ENCODE measurements at regions not wholly inside any gene's neighbourhood (a gene's known extent, or its start where the extent isn't known, plus 50 kb on each side); places are given as distances from the start of the nearest gene placed in this dataset.

GRCh38 chr12:124497658-124498057 lies 69.8 kb downstream of the NCOR2 start:
- no peak for TF ChIP-seq EZH2 (optimal IDR thresholded peaks at IDR 0.05; ENCODE audit: low read depth, low read length)
- no peak for TF ChIP-seq CTCF (IDR thresholded peaks at IDR 0.05; ENCODE audit: low read length)
- no peak for TF ChIP-seq EZH2phosphoT487 (IDR thresholded peaks at IDR 0.05; ENCODE audit: low read length)
